ENCODE measurements at regions not wholly inside any gene's neighbourhood (a gene's known extent, or its start where the extent isn't known, plus 50 kb on each side); places are given as distances from the start of the nearest gene placed in this dataset.
A peak's percentile ranks its signal among the peaks of the same experiment; 100 is the strongest.

DNA sequence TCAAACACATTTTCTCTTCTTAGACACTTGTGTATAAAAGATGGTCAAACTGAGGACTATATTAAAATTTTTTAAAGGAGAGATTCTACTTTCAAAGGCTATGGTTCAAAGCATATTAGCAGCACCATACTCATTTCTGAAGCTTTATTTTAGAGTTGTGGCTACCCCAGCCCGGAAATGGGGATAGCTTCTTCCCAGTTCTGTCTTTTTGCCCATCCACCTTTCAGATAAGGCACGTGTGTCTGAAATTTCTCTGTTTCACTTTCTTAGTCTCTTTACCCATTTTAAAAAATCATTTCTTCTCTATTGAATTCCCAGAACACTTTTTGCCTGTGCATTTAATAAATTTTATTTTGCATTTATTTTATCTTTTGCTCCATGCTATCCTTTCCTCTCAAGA, 431.5 kb downstream of the RNF144A start:
- H3K4me1 ChIP-seq (ENCODE audit: control insufficient read depth in 2 of 2, insufficient read depth in 1 of 2, low read depth in 1 of 2, low read length in 2 of 2), result no peaks in the 10 kb centered on the region
- no peak overlapping the region for H3K4me2 ChIP-seq (ENCODE audit: insufficient read depth, low read length, poor library complexity, severe bottlenecking)
- no peak overlapping the region for H2BK5ac ChIP-seq (ENCODE audit: low read length)
- H3K23ac ChIP-seq (ENCODE audit: low read depth, low read length, poor library complexity), result no peak overlapping the region
- no peaks in the 10 kb centered on the region for H3K36me3 ChIP-seq (replicated peaks in 1 of 2; ENCODE audit: control insufficient read depth in 2 of 2, insufficient read depth in 2 of 2, low read length in 2 of 2)
- no peak overlapping the region for H4K8ac ChIP-seq (ENCODE audit: low read depth, low read length)
- H3K9ac ChIP-seq (ENCODE audit: low read depth, low read length, poor library complexity), result no peak overlapping the region
- H3K18ac ChIP-seq (ENCODE audit: low read length), result no peak overlapping the region
- H2BK15ac ChIP-seq (ENCODE audit: low read length), result no peak overlapping the region
- H3K79me1 ChIP-seq (ENCODE audit: low read depth, low read length), result no peaks in the 10 kb centered on the region
- no peak overlapping the region for H3K4me3 ChIP-seq (ENCODE audit: low read length in 2 of 2)
- no peak overlapping the region for H2AFZ ChIP-seq (ENCODE audit: low read length)
- no peak overlapping the region for H4K91ac ChIP-seq (ENCODE audit: low read depth, low read length, poor library complexity)
- H3K27ac ChIP-seq (replicated peaks; ENCODE audit: low read length), result no peak overlapping the region
- H3K9me3 ChIP-seq (replicated peaks in 1 of 2; ENCODE audit: control insufficient read depth in 2 of 2, insufficient read depth in 1 of 2, low read depth in 1 of 2, low read length in 2 of 2), result no peaks in the 10 kb centered on the region
- H2AK5ac ChIP-seq (ENCODE audit: low read depth, low read length), result no peak overlapping the region
- H3K27me3 ChIP-seq (ENCODE audit: control insufficient read depth in 3 of 3, insufficient read depth in 3 of 3, low read depth in 1 of 3, low read length in 3 of 3), result no peaks in the 10 kb centered on the region
- no peak overlapping the region for H3K4ac ChIP-seq (ENCODE audit: low read length)
- H3K14ac ChIP-seq (ENCODE audit: low read length), result no peak overlapping the region
- DNase-seq (ENCODE audit: low spot score), result no peak
- H2BK12ac ChIP-seq (ENCODE audit: low read length), result no peak overlapping the region
- H2BK120ac ChIP-seq (ENCODE audit: low read depth, low read length), result no peak overlapping the region
- WGBS, 2 donors (ENCODE audit: extremely low coverage in 2 of 2, insufficient read length in 2 of 2, insufficient replicate concordance in 1 of 2), result no CpG with 5 or more reads among the region's 2 CpGs

DNA sequence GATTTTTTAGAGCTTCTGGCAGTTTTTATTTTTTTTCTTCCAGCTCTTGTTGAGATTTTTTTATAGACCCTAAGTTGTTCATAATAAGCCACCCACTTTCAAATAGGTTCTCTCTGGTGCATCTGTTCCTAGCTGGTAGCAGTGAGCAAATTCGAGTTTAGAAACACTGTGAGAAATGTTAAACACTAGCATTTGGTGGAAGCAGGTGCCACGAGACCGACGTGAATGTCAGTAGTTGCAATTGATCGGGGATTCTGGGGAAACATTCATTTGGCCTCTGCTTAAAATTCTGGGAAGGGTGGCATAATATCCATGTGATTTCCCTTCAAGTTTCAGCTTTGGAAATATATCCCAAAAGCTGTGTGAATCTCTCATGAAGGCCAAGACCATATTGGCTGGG, 435.0 kb downstream of the RNF144A start:
- Histone ChIP-seq H2AK5ac (ENCODE audit: low read depth, low read length) (no peak overlapping the region), H3K4ac (ENCODE audit: low read length) (no peak overlapping the region), H3K4me3 (ENCODE audit: low read length in 2 of 2) (no peak overlapping the region), H3K9me3 (replicated peaks in 1 of 2; ENCODE audit: control insufficient read depth in 2 of 2, insufficient read depth in 1 of 2, low read depth in 1 of 2, low read length in 2 of 2) (no peaks in the 10 kb centered on the region), H3K79me1 (ENCODE audit: low read depth, low read length) (no peaks in the 10 kb centered on the region), H3K4me1 (ENCODE audit: control insufficient read depth in 2 of 2, insufficient read depth in 1 of 2, low read depth in 1 of 2, low read length in 2 of 2) (no peaks in the 10 kb centered on the region), H2BK120ac (ENCODE audit: low read depth, low read length) (no peak overlapping the region), H2AFZ (ENCODE audit: low read length) (no peak overlapping the region), H4K8ac (ENCODE audit: low read depth, low read length) (no peak overlapping the region), H3K27ac (replicated peaks; ENCODE audit: low read length) (no peak overlapping the region), H2BK5ac (ENCODE audit: low read length) (no peak overlapping the region), H3K18ac (ENCODE audit: low read length) (no peak overlapping the region), H2BK12ac (ENCODE audit: low read length) (no peak overlapping the region), H3K9ac (ENCODE audit: low read depth, low read length, poor library complexity) (no peak overlapping the region), H3K36me3 (replicated peaks in 1 of 2; ENCODE audit: control insufficient read depth in 2 of 2, insufficient read depth in 2 of 2, low read length in 2 of 2) (no peaks in the 10 kb centered on the region), H3K23ac (ENCODE audit: low read depth, low read length, poor library complexity) (no peak overlapping the region), H4K91ac (ENCODE audit: low read depth, low read length, poor library complexity) (no peak overlapping the region), H3K14ac (ENCODE audit: low read length) (no peak overlapping the region), H3K4me2 (ENCODE audit: insufficient read depth, low read length, poor library complexity, severe bottlenecking) (no peak overlapping the region), H3K27me3 (ENCODE audit: control insufficient read depth in 3 of 3, insufficient read depth in 3 of 3, low read depth in 1 of 3, low read length in 3 of 3) (no peaks in the 10 kb centered on the region), H2BK15ac (ENCODE audit: low read length) (no peak overlapping the region)
- no CpG with 5 or more reads among the region's 5 CpGs for WGBS, 2 donors (ENCODE audit: extremely low coverage in 2 of 2, insufficient read length in 2 of 2, insufficient replicate concordance in 1 of 2)
- DNase-seq (ENCODE audit: low spot score), result no peak

DNA sequence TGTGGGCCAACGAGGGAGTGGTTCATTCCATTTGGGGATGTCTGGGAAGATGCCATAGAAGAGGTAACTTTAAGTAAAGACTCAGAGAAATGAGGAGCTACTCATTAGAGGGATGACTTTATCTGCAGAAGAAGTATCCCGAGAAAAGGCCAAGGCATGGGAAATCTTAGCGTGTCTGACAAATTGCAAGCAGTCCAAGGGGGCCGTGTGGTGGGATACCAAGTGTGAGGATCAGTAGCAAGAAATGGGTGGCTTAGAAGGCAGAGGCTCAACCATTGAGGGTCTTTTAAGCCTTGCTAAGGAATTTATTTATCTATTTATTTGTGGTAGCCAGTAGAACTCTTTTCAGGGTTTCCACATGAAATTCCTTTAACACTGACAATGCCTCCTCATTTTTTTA, 436.4 kb downstream of the RNF144A start:
- H4K8ac ChIP-seq (ENCODE audit: low read depth, low read length), result no peak overlapping the region
- H3K4ac ChIP-seq (ENCODE audit: low read length), result no peak overlapping the region
- no peak for DNase-seq (ENCODE audit: low spot score)
- no peak overlapping the region for H3K9ac ChIP-seq (ENCODE audit: low read depth, low read length, poor library complexity)
- H2AK5ac ChIP-seq (ENCODE audit: low read depth, low read length), result no peak overlapping the region
- no peak overlapping the region for H4K91ac ChIP-seq (ENCODE audit: low read depth, low read length, poor library complexity)
- no peak overlapping the region for H2BK120ac ChIP-seq (ENCODE audit: low read depth, low read length)
- no CpG with 5 or more reads among the region's 4 CpGs for WGBS, 2 donors (ENCODE audit: extremely low coverage in 2 of 2, insufficient read length in 2 of 2, insufficient replicate concordance in 1 of 2)
- H3K27me3 ChIP-seq (ENCODE audit: control insufficient read depth in 3 of 3, insufficient read depth in 3 of 3, low read depth in 1 of 3, low read length in 3 of 3), result no peaks in the 10 kb centered on the region
- H3K4me3 ChIP-seq (ENCODE audit: low read length in 2 of 2), result no peak overlapping the region
- no peak overlapping the region for H2BK12ac ChIP-seq (ENCODE audit: low read length)
- H2BK15ac ChIP-seq (ENCODE audit: low read length), result no peak overlapping the region
- no peak overlapping the region for H3K18ac ChIP-seq (ENCODE audit: low read length)
- H3K27ac ChIP-seq (replicated peaks; ENCODE audit: low read length), result no peak overlapping the region
- no peaks in the 10 kb centered on the region for H3K36me3 ChIP-seq (replicated peaks in 1 of 2; ENCODE audit: control insufficient read depth in 2 of 2, insufficient read depth in 2 of 2, low read length in 2 of 2)
- H3K4me2 ChIP-seq (ENCODE audit: insufficient read depth, low read length, poor library complexity, severe bottlenecking), result no peak overlapping the region
- no peaks in the 10 kb centered on the region for H3K4me1 ChIP-seq (ENCODE audit: control insufficient read depth in 2 of 2, insufficient read depth in 1 of 2, low read depth in 1 of 2, low read length in 2 of 2)
- no peak overlapping the region for H2AFZ ChIP-seq (ENCODE audit: low read length)
- no peaks in the 10 kb centered on the region for H3K79me1 ChIP-seq (ENCODE audit: low read depth, low read length)
- no peak overlapping the region for H3K23ac ChIP-seq (ENCODE audit: low read depth, low read length, poor library complexity)
- no peak overlapping the region for H2BK5ac ChIP-seq (ENCODE audit: low read length)
- H3K14ac ChIP-seq (ENCODE audit: low read length), result no peak overlapping the region
- H3K9me3 ChIP-seq (replicated peaks in 1 of 2; ENCODE audit: control insufficient read depth in 2 of 2, insufficient read depth in 1 of 2, low read depth in 1 of 2, low read length in 2 of 2), result no peaks in the 10 kb centered on the region

DNA sequence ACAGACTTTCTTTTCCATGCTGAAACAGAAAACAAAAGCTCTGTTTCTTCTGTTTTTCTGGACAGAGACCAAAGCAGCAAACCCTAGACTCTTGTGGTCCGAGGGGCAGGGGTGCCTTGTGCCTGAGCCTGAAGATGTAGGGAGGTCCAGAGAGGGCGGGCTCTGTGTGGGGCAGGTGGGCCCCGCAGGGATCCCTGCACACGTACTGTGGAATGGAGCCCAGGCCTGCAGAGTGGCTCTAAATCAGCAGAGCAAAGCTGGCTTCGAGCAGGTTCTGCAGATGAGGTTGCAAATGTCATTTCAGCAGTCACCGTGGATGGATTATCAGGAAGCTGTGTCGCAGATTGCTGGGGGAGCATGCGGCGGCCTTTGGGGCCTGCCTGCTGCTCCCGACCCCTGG, 438.6 kb downstream of the RNF144A start:
- Histone ChIP-seq H3K9me3 (replicated peaks in 1 of 2; ENCODE audit: control insufficient read depth in 2 of 2, insufficient read depth in 1 of 2, low read depth in 1 of 2, low read length in 2 of 2) (no peaks in the 10 kb centered on the region), H2AK5ac (ENCODE audit: low read depth, low read length) (no peak overlapping the region), H2AFZ (ENCODE audit: low read length) (no peak overlapping the region), H2BK5ac (ENCODE audit: low read length) (no peak overlapping the region), H3K27me3 (ENCODE audit: control insufficient read depth in 3 of 3, insufficient read depth in 3 of 3, low read depth in 1 of 3, low read length in 3 of 3) (no peaks in the 10 kb centered on the region), H3K4me2 (ENCODE audit: insufficient read depth, low read length, poor library complexity, severe bottlenecking) (no peak overlapping the region), H3K4ac (ENCODE audit: low read length) (no peak overlapping the region), H4K8ac (ENCODE audit: low read depth, low read length) (no peak overlapping the region), H3K18ac (ENCODE audit: low read length) (no peak overlapping the region), H2BK120ac (ENCODE audit: low read depth, low read length) (no peak overlapping the region), H3K27ac (replicated peaks; ENCODE audit: low read length) (no peak overlapping the region), H3K14ac (ENCODE audit: low read length) (no peak overlapping the region), H3K4me1 (ENCODE audit: control insufficient read depth in 2 of 2, insufficient read depth in 1 of 2, low read depth in 1 of 2, low read length in 2 of 2) (peaks cover 0 to 2% of the 10 kb centered on the region in 2 donors), H3K9ac (ENCODE audit: low read depth, low read length, poor library complexity) (no peak overlapping the region), H4K91ac (ENCODE audit: low read depth, low read length, poor library complexity) (no peak overlapping the region), H2BK15ac (ENCODE audit: low read length) (no peak overlapping the region), H3K23ac (ENCODE audit: low read depth, low read length, poor library complexity) (no peak overlapping the region), H3K36me3 (replicated peaks in 1 of 2; ENCODE audit: control insufficient read depth in 2 of 2, insufficient read depth in 2 of 2, low read length in 2 of 2) (no peaks in the 10 kb centered on the region), H2BK12ac (ENCODE audit: low read length) (no peak overlapping the region), H3K4me3 (ENCODE audit: low read length in 2 of 2) (peak overlapping the region in 1 of 2 donors; percentile 4), H3K79me1 (ENCODE audit: low read depth, low read length) (no peaks in the 10 kb centered on the region)
- no peak for DNase-seq (ENCODE audit: low spot score)
- WGBS, 2 donors (ENCODE audit: extremely low coverage in 2 of 2, insufficient read length in 2 of 2, insufficient replicate concordance in 1 of 2), result no CpG with 5 or more reads among the region's 10 CpGs

All from neuronal stem cell (in vitro differentiated cells).